Left cardiac atrium (tissue), 4 donors: ENCODE measurements at regions not wholly inside any gene's neighbourhood (a gene's known extent, or its start where the extent isn't known, plus 50 kb on each side); places are given as distances from the start of the nearest gene placed in this dataset.
"Not testable (repeated sequence)": the region's sequence is repeated elsewhere in the genome, so short reads cannot be mapped to it uniquely, and the experiment has no call there.

Experiments used
- ATAC-seq, 2 donors: fragments of 200-7000 bp; cut with Tn5 transposase; one replicate each; pipeline ENCODE4 v1.9.1; 2020; ENCODE audit warnings: mild to moderate bottlenecking in 2 of 2, moderate library complexity in 2 of 2
- DNase-seq: peaks from one replicate; pipeline ENCODE4 v3.0.0-alpha.2; 2020
- intact Hi-C, 2 donors: fragments of 100-400 bp; cut with DNase I; formaldehyde crosslinking; loops; one replicate each; pipeline versions ENCODE4 v1.14.1 to v1.15.1; 2022 to 2023
- donor health status: DM: no; HTN: yes; CAD: no.
- donor health status: DM: no; HTN: yes; CAD: no; lungs with severe emphysema.
- donor health status: DM: yes; HTN: yes; CAD: no.
- donor health status: Dilated cardiomyopathy.

- no peak for DNase-seq
- ATAC-seq = no peak
- intact Hi-C loops = no loop called here
Measured at GRCh38 chr10:33016988-33017387, 59.0 kb upstream of the ITGB1 start.

GRCh38 chr10:33015761-33016547, 57.9 kb upstream of the ITGB1 start:
- intact Hi-C loops = no loop called here
- ATAC-seq (peak; percentile 47 to 61), DNase-seq (no peak)

GRCh38 chr10:33013331-33013730, 55.3 kb upstream of the ITGB1 start:
- DNase-seq, intact Hi-C loops, ATAC-seq: not testable (repeated sequence)

GRCh38 chr10:33012306-33012705, 54.3 kb upstream of the ITGB1 start:
- DNase-seq = no peak
- ATAC-seq = no peak
- intact Hi-C loops = no loop called here

GRCh38 chr10:33010132-33011037, 52.4 kb upstream of the ITGB1 start:
- ATAC-seq (no peak), DNase-seq (no peak)
- intact Hi-C loops = no loop called here

- no peak for ATAC-seq
- intact Hi-C loops = loop anchor here (5.0 to 10.0 kb wide), 3 partner anchors 47 to 212 kb away; no protein-coding TSS in a partner anchor
Measured at GRCh38 chr10:33009244-33010131, 51.5 kb upstream of the ITGB1 start.

GRCh38 chr10:33008499-33009243, 50.6 kb upstream of the ITGB1 start:
- DNase-seq (peak; percentile 38), ATAC-seq (no peak)
- intact Hi-C loops = loop anchor here (1.0 to 10.0 kb wide), 4 partner anchors 46 to 213 kb away; no protein-coding TSS in a partner anchor

More at GRCh38 chr10:33009244-33010131, 51.5 kb upstream of the ITGB1 start:
- no peak for DNase-seq

GRCh38 chr10:33007731-33008381, 49.8 kb upstream of the ITGB1 start:
- not testable (repeated sequence) for DNase-seq, ATAC-seq
- intact Hi-C loops = loop anchor here (1.0 to 10.0 kb wide), 4 partner anchors 46 to 213 kb away; no protein-coding TSS in a partner anchor
